AG04449 (cell line): ENCODE measurements at regions not wholly inside any gene's neighbourhood (a gene's known extent, or its start where the extent isn't known, plus 50 kb on each side); places are given as distances from the start of the nearest gene placed in this dataset.

Source experiments
- CTCF ChIA-PET: fragments of 350-600 bp; formaldehyde crosslinking; extraction: SDS; loops from one replicate; lab custom pipeline; 2021; ENCODE audit warnings: antibody characterized with exemption; lab: Yijun Ruan, JAX
- POLR2A ChIA-PET: fragments of 400-600, 350-600 bp; formaldehyde crosslinking; extraction: SDS; loops from one replicate; lab custom pipeline; 2020; ENCODE audit warnings: antibody characterized with exemption, inconsistent platforms; lab: Yijun Ruan, JAX
- DNase-seq: peaks from one replicate; pipeline ENCODE4 v3.0.0-alpha.2; 2010; ENCODE audit warnings: low read depth, low spot score
- H3K4me3 ChIP-seq: 2 replicates; pipeline ENCODE4 v1.5.1; 2011; ENCODE audit warnings: low read depth, mild to moderate bottlenecking, control low read depth, low read length
- TF ChIP-seq, protein P1 (sequence below): IDR thresholded peaks from one replicate; pipeline ENCODE4 v1.5.1; 2011; ENCODE audit warnings: mild to moderate bottlenecking, moderate library complexity, low read length, control low read depth, inconsistent platforms; ENCODE audit not compliant: insufficient read depth; ENCODE audit errors: missing control alignments

DNA sequence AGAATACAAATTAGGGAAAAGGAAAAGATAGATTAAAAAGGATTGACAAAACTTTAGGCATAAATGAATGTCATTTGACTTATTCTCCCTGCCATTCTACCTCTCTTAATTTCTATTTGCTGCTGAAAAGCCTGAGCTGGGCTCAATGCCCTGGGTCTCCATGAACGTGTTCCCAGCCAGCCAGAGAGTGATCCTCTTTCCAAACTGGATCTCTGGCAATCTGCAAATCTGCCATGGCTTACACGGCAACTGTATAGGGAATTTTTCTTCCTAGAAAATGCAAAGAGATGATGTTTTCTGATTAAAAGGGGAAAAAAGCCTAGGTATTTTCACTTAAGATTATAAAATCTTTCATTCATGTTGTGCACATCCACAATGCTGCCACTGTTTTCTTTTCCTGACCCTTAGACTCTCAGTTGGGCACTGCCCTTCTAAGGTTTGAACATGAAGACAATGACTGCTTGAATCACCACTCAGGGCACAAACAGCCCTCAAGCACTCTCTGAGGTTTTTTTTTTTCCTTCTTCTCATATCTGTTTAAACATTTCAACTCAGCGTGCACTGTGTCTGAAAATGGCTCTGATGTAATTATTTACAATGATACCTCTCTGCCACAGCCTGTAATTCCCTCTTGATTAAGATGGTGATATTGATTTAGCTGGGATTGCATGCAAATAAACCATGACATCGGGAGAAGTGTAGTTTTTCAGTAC is 60.3 kb downstream of the DACT1 start:
- TF ChIP-seq, protein P1, sequence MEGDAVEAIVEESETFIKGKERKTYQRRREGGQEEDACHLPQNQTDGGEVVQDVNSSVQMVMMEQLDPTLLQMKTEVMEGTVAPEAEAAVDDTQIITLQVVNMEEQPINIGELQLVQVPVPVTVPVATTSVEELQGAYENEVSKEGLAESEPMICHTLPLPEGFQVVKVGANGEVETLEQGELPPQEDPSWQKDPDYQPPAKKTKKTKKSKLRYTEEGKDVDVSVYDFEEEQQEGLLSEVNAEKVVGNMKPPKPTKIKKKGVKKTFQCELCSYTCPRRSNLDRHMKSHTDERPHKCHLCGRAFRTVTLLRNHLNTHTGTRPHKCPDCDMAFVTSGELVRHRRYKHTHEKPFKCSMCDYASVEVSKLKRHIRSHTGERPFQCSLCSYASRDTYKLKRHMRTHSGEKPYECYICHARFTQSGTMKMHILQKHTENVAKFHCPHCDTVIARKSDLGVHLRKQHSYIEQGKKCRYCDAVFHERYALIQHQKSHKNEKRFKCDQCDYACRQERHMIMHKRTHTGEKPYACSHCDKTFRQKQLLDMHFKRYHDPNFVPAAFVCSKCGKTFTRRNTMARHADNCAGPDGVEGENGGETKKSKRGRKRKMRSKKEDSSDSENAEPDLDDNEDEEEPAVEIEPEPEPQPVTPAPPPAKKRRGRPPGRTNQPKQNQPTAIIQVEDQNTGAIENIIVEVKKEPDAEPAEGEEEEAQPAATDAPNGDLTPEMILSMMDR = no peak
- CTCF ChIA-PET = no interaction called here
- no peak for DNase-seq
- POLR2A ChIA-PET = no interaction called here
- no peak overlapping the region for H3K4me3 ChIP-seq

DNA sequence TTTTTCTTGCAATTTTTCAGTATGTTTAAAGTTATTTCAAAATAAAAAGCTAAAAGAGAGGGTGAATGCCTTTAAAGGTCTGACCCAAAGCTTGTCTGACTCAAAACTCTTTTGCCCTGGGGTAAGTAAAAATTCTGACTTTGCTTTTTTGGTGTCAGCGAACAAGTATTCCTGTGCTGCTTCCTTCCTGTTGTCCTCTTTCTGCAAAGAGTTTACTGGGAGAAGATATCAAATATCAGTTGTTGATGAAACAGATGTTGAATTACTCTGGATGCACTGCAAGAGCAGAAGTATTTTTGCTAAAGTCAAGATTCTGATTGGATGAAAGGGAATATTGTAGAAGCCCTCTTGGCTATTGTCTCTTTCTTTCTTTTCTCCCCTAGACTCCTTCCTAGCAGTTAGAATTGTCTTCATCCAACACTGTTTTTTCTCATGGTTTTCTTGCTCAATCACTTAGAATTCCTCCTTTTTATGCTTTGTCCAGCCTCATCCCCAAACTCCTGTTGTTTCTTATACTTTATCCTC is 62.0 kb downstream of the DACT1 start:
- ChIA-PET CTCF (no interaction called here), POLR2A (no interaction called here)
- TF ChIP-seq, protein P1 = no peak
- no peak overlapping the region for H3K4me3 ChIP-seq
- DNase-seq = no peak

DNA sequence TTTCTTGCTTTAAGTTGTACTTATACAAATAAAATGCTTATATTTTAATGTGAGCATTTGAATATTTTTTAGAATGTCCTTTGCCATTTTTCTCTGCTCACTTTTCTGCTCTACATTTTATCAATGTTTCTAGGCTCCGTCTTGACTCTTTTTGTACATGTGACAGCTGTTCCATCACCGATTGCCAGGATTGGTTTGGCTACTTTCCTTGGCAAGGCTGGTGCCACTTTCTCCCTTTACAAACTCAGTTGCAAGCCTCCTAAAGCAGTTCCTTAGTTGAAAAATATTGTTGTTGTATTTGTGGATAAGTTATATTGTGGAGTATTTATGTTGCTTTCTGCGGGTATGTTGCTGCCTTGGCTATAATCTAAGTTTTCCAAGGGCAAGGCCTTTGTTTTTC is 63.4 kb downstream of the DACT1 start:
- no peak for DNase-seq
- POLR2A ChIA-PET = no interaction called here
- no peak overlapping the region for H3K4me3 ChIP-seq
- CTCF ChIA-PET = no interaction called here
- TF ChIP-seq, protein P1 = no peak

DNA sequence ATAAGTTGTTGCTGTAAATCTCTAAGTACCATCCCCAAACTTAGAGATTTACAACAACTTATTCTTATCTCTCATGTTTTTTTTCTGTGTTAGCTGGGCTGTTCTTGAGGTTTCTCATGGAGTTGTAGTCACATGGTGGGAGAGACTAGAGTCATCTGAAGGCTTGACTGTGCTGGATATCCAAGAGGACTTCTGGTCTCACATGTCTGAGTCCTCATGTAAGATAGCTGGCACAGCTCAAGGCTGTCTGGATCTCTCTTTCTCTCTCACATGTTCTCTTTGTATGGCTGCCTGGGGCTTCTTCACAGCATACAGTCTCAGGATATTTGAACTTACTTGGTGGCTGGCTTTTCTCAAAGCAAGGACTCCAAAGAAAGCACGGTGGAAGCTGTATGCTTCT is 63.8 kb downstream of the DACT1 start:
- ChIA-PET POLR2A (no interaction called here), CTCF (no interaction called here)
- no peak overlapping the region for H3K4me3 ChIP-seq
- TF ChIP-seq, protein P1 = no peak
- DNase-seq = no peak

DNA sequence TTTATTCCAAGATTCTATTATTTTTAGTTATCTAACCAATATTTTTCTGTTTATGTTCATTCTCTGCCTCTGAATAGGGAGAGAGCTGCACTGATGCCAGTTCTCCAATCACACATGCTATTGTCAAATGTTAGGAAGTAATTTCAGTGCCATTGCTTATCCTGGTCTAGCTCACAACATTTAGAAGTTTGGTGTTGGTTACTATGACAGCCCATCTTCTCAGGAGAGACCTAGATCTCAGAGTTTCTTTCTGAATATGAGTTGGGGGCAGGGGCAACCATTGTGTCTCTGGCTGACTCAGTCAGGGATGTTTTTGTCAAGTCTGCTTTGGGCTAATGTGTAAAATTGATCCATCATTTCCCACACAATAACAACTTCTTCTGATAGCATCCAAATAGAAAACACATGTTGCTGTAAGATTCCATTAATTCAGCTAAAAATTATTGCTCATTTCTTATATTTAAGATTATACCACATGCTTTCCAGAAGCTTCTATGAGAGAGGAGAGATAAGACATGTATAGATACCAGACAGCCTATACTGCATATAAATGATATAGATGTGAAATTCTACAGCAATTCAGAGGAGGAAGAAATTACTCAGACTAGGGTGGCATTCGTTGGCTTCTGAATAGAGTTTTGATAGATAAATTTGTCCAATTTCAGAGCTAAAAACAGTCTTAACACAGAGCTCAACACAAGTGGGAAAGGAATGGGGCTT is 64.8 kb downstream of the DACT1 start:
- ChIA-PET POLR2A (no interaction called here), CTCF (interaction anchor here (1.6 kb wide), 1 partner anchor 10 kb away, joined by 4 read pairs; no protein-coding TSS in a partner anchor)
- TF ChIP-seq, protein P1 = no peak
- DNase-seq = no peak
- no peak overlapping the region for H3K4me3 ChIP-seq

DNA sequence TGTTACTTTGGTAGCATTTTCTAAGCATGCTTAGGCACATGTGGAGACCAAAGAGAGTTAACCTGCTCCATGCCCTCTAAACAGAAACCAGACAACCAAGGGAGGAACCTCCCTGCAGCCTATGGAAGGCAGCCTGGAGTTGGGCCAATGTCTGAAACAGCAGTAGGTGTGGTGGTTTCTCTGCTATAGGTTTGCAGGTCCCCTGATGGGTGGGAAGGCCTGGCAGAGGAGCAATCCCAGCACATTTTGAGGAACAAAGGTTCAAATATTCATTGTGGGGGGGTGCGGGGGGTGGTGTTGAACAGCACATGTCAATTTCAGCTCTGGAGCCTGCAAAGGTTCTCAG is 65.4 kb downstream of the DACT1 start:
- ChIA-PET POLR2A (no interaction called here), CTCF (interaction anchor here (1.6 kb wide), 1 partner anchor 11 kb away, joined by 4 read pairs; no protein-coding TSS in a partner anchor)
- H3K4me3 ChIP-seq = no peak overlapping the region
- no peak for DNase-seq
- TF ChIP-seq, protein P1 = no peak
